Type B pancreatic cell (in vitro differentiated cells): ENCODE measurements at regions not wholly inside any gene's neighbourhood (a gene's known extent, or its start where the extent isn't known, plus 50 kb on each side); places are given as distances from the start of the nearest gene placed in this dataset.

Experiments used
- DNase-seq: peaks from one replicate; pipeline ENCODE4 v3.0.0; 2021; ENCODE audit warnings: mixed read lengths; ENCODE audit not compliant: unreplicated experiment; ENCODE audit errors: extremely low spot score
- H3K27ac Mint-ChIP-seq: 2 replicates; pipeline ENCODE4 v1.8.0; 2021; ENCODE audit warnings: mild to moderate bottlenecking, mixed read lengths
- H3K27me3 Mint-ChIP-seq: 2 replicates; pipeline ENCODE4 v1.8.0; 2021; ENCODE audit warnings: mixed read lengths
- H3K36me3 Mint-ChIP-seq: 2 replicates; pipeline ENCODE4 v1.8.0; 2021; ENCODE audit warnings: mixed read lengths
- H3K4me1 Mint-ChIP-seq: one replicate; pipeline ENCODE4 v1.8.0; 2021; ENCODE audit warnings: mixed read lengths; ENCODE audit not compliant: unreplicated experiment
- H3K4me3 Mint-ChIP-seq: 2 replicates; pipeline ENCODE4 v1.8.0; 2021; ENCODE audit warnings: mild to moderate bottlenecking, mixed read lengths
- H3K9me3 Mint-ChIP-seq: 2 replicates; pipeline ENCODE4 v1.8.0; 2021; ENCODE audit warnings: mixed read lengths
- TF ChIP-seq, protein P1 (sequence below): fragments of 200-600 bp; sonication (generic); conservative IDR thresholded peaks from 2 replicates; pipeline ENCODE4 v1.5.0; 2021; ENCODE audit warnings: antibody characterized with exemption, mild to moderate bottlenecking

DNA sequence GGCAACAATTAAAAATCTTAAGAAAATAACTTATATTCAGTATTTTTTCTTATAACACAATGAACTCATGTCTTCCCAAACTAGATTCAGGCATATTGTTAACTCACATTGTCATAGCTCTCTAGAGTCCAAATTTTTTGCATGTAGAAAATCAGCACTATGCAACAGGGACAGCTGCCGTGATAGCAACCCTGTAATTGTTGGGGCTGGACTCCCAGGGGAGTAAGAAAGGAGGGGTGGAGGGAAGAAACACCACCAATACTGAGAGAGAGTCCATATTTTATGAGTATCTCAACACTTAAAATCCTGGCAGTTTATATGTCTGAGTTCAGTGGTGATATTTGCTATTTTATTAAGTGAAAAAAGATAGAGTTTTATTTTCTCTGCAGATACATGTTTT is 89.6 kb upstream of the HS3ST5 start:
- H3K4me1 Mint-ChIP-seq, result peaks cover 14% of the 10 kb centered on the region

DNA sequence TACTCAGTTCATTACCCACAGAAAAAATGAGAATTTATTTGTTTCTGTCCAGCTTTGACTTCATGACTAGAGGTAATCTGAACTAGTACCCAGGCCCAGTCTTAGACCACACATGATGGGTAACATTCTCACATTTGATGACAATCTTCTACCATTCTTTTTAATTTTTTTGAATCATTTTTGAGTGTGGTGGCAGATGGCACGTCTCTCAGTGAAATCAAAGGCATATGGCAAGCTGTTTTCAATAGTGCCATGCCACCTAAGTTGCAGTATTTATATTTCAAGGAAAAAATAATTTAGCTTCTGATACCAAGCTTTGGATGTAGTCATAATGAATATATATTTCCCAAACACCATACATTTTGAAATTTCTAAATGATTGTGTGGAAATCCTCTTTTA is 88.8 kb upstream of the HS3ST5 start:
- no peak overlapping the region for H3K4me3 Mint-ChIP-seq
- no peaks in the 10 kb centered on the region for H3K9me3 Mint-ChIP-seq
- TF ChIP-seq, protein P1, sequence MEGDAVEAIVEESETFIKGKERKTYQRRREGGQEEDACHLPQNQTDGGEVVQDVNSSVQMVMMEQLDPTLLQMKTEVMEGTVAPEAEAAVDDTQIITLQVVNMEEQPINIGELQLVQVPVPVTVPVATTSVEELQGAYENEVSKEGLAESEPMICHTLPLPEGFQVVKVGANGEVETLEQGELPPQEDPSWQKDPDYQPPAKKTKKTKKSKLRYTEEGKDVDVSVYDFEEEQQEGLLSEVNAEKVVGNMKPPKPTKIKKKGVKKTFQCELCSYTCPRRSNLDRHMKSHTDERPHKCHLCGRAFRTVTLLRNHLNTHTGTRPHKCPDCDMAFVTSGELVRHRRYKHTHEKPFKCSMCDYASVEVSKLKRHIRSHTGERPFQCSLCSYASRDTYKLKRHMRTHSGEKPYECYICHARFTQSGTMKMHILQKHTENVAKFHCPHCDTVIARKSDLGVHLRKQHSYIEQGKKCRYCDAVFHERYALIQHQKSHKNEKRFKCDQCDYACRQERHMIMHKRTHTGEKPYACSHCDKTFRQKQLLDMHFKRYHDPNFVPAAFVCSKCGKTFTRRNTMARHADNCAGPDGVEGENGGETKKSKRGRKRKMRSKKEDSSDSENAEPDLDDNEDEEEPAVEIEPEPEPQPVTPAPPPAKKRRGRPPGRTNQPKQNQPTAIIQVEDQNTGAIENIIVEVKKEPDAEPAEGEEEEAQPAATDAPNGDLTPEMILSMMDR, result no peak
- H3K36me3 Mint-ChIP-seq, result no peaks in the 10 kb centered on the region
- no peak for DNase-seq
- H3K4me1 Mint-ChIP-seq, result peaks cover 14% of the 10 kb centered on the region
- H3K27ac Mint-ChIP-seq, result no peak overlapping the region
- H3K27me3 Mint-ChIP-seq, result peaks cover 16% of the 10 kb centered on the region

More for the DNA sequence above, 89.6 kb upstream of the HS3ST5 start:
- H3K4me3 Mint-ChIP-seq, result no peak overlapping the region
- H3K27ac Mint-ChIP-seq, result no peak overlapping the region
- TF ChIP-seq, protein P1, result no peak
- DNase-seq, result no peak
- no peaks in the 10 kb centered on the region for H3K9me3 Mint-ChIP-seq
- peaks cover 9% of the 10 kb centered on the region for H3K27me3 Mint-ChIP-seq
- H3K36me3 Mint-ChIP-seq, result no peaks in the 10 kb centered on the region

DNA sequence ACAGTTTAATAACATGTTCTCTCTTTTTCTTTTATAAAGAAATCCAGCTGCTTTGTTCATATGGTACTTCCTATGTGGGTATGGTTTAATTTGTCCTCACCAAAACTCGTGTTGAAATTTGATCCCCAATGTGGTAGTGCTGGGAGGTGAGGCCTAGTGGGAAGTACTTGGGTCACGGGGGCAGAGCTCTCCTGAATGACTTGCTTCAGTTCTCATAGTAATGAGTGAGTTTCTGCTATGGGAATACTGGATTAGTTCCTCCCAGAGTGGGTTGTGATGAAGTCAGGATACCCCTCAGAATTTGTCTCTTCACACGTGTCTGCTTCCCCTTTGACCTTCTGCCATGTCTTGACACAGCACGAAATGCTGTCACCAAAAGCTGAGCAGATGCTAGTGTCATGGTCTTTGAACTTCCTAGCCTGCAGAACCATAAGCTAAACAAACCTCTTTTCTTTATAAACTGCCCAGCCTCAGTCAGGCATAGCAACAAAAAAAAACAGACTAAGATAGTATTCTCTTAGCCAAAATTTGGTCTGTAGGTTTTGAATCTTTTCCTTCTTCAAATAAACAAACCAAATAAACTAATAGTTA is 87.8 kb upstream of the HS3ST5 start:
- DNase-seq, result no peak
- no peak overlapping the region for H3K27ac Mint-ChIP-seq
- peaks cover 14% of the 10 kb centered on the region for H3K4me1 Mint-ChIP-seq
- H3K36me3 Mint-ChIP-seq, result no peaks in the 10 kb centered on the region
- no peak overlapping the region for H3K4me3 Mint-ChIP-seq
- no peaks in the 10 kb centered on the region for H3K9me3 Mint-ChIP-seq
- TF ChIP-seq, protein P1, result no peak
- peaks cover 22% of the 10 kb centered on the region for H3K27me3 Mint-ChIP-seq

DNA sequence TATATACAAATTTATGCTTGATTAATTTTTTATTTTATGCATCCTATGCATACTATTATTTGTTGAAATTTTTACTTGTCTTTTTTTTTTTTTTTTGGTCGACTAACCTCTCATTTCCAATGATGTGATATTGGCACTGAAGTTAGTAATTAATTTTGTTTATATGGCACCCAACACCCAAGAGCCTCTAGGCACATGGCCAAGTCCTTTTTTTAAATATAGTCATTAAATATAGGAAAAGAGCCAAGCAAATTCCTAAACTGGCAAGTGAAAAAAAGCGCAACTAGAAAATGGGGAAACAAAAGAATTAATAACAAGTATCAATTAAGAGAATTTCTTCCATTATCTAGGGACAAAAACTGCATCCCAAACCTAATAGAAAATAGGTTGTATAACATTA is 85.5 kb upstream of the HS3ST5 start:
- Mint-ChIP-seq H3K27me3 (peaks cover 35% of the 10 kb centered on the region), H3K4me3 (no peak overlapping the region), H3K27ac (no peak overlapping the region), H3K9me3 (no peaks in the 10 kb centered on the region), H3K36me3 (no peaks in the 10 kb centered on the region), H3K4me1 (peaks cover 14% of the 10 kb centered on the region)
- TF ChIP-seq, protein P1, result no peak
- DNase-seq, result no peak

DNA sequence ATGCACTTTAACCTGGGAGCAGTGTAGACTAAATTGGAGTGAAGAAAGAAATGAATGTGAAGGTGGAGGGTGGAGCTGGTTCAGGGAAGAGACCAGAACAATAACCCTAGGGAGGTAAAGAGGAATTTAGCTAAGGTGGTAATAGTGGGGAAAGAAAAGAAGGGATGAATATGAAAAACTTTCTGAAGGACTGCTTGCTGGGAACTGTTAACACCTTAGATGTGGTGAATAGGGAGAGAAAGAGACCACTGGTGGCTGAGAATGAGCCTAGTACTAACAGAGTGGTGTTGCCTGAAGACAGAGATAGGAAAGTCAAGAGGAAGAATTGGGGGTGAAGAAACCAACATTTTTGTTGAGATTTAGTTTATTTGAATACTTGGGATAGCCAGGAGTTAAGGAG is 78.4 kb upstream of the HS3ST5 start:
- Mint-ChIP-seq H3K36me3 (no peaks in the 10 kb centered on the region), H3K9me3 (no peaks in the 10 kb centered on the region), H3K4me1 (peaks cover 7% of the 10 kb centered on the region), H3K27me3 (peaks cover 18% of the 10 kb centered on the region), H3K4me3 (no peak overlapping the region), H3K27ac (no peak overlapping the region)
- DNase-seq, result no peak
- TF ChIP-seq, protein P1, result no peak

DNA sequence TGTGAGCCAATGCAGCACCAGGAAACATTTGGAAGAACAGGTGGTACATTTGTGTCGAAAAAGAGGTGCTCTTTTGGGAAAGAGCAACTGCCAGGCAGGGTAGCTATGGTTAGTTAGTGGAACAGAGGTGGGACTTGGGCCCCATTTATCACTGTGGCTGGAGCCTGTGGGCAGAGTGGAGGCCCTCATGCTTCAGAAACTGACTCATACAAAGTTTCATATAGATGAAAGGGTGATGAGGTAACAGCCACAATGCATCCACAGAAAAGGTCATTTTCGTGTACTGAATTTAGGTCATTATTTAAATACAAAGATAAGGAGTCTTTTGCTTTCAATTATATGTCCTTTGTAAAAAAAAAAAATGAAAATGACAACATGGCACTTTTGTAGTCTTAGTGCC is 76.4 kb upstream of the HS3ST5 start:
- TF ChIP-seq, protein P1, result no peak
- Mint-ChIP-seq H3K4me1 (peaks cover 7% of the 10 kb centered on the region), H3K4me3 (no peak overlapping the region), H3K27me3 (peaks cover 3% of the 10 kb centered on the region), H3K27ac (no peak overlapping the region), H3K36me3 (no peaks in the 10 kb centered on the region), H3K9me3 (no peaks in the 10 kb centered on the region)
- DNase-seq, result no peak
